Suppressor macrophage (primary cell): ENCODE measurements at regions not wholly inside any gene's neighbourhood (a gene's known extent, or its start where the extent isn't known, plus 50 kb on each side); places are given as distances from the start of the nearest gene placed in this dataset.
"Not testable (repeated sequence)": the region's sequence is repeated elsewhere in the genome, so short reads cannot be mapped to it uniquely, and the experiment has no call there.

ENCODE experiments used
- DNase-seq, 4 experiments: peaks; one replicate each; pipeline ENCODE4 v3.0.0-alpha.2; 2020 to 2022

DNA sequence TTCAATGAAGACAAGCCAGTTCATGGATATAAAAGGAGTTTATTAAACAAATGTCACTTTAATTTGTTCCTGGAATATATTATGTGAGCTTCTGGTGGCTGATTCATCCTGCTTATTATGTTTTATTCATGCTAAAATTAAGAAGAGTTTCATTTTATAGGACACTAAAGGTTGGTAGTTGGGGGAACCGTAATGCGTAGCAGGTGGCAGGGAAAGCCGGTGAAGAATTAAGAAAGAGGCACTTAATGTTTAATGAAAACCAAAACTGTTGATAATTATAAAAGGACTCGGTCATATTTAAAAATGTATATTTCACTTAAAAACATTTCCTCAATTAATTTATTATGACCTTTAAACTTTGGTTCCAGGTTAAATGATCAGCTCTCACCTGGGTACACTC lies 94.3 kb downstream of the XKR3 start:
- not testable (repeated sequence) for DNase-seq

DNA sequence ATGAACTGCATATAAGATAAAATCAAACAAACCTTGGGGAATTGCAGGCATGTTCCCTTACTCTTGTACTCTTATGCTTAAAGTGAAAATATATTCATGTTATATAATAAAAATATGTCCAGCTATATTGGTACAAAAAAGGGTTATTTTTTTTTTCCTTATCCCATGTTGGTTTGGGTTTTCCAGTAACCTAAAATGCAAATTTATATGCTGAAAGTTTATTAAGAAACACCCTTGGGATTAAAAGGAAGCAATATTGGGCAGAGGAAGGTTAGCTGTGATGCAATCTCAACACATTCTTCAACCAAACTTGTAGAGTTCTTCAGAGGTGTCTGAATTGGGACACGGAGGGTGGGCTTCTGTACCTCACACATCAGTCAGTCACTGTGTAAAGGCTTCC lies 97.7 kb downstream of the XKR3 start:
- DNase-seq, result not testable (repeated sequence)

DNA sequence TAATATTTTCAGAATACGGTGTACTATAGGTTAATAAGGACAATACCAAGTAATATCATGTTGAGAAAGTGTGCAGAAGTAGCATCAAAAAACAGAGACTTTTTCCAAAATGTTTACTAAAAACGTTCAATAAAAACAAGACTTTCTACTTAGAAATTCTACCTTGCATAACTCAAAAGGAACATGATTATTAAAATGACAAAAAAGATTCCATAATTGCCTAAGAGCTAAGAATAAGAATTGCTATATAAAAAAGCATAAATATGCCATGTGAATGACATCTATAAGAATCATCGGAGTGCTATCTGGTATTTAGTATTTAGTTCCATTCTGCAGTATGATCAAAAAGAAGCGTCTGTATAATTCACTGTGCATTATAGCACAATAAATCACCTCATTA lies 102.0 kb downstream of the XKR3 start:
- DNase-seq, result not testable (repeated sequence)

DNA sequence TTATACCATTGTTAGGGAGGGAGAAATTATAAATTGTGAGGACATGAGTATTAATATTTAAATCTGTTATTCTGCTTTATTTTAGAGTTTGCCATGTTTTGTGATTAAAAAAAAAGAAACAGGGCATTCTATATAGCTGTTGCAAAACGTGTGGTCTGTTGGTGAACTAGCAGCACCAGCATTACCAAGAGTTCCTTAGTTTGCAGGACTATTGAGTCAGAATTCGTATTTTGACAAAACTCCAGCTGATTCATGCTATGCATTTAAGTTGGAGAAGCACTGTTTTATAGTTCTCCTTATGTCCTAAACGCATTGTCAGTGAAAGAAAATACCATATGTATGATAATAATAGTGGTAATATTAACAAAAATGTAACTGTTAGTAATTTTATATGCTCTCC lies 102.6 kb downstream of the XKR3 start:
- DNase-seq, result peak; percentile 69 to 93 (median 81)

DNA sequence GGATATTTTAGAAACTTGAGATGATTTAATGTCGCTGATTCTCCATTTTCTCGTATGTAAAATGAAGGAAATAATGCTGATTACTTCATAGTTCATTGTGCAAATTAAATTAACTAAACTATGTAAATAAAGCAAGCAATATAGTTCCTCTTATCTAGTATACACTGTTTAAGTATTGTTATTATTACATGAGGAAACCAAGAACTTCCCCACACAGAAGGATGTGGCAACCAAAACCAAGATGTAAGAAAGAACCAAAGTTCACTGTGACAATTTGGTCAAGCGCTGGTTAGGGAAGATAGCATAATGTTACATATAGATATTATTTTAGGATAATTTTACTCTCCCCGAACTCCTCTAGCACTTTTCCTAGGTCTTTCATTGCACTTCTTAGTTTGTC lies 103.2 kb downstream of the XKR3 start:
- peak; percentile 57 to 88 (median 77) for DNase-seq

DNA sequence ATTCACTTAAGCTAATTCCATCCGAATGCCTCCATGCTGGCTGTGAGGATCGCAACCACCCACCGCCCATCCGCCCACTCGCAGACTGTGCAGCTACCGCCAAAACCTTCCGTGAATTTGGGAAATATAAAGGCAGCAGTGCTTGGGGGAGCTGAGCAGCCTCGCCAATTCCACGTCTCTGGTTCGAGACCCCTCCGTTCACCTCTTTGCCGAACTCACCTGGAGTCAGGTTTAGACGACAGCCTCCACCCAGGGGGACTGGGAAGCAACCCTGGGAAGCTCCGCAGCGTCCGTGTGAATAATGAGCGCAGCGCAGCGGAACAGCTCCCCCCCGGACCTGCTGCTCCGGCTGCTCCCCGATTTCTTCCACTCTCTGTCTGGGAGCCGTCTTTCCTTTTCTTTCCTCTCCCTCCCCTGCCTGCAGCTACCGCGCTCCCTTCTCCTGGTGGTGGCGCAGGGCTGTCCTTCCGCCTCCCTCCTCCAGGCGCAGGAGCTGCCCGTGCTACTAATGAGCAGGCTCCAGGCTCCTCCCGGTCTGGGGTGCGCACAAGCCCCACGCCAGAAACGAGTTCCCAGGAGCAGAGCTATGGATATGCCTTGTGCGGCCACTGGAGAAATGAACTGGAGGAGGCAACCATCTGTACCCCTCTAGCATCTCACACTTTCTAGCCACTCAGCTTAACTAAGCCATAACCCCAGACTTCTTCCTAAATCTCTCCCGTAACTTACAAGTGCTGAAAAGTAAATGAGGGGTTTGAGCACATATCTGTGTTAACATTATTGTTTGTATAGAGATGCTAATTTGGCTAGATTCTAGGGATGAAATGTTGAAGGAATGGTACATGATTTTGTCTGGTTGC lies 107.3 kb downstream of the XKR3 start:
- DNase-seq, result peak in 1 of 4 experiments; percentile 17

DNA sequence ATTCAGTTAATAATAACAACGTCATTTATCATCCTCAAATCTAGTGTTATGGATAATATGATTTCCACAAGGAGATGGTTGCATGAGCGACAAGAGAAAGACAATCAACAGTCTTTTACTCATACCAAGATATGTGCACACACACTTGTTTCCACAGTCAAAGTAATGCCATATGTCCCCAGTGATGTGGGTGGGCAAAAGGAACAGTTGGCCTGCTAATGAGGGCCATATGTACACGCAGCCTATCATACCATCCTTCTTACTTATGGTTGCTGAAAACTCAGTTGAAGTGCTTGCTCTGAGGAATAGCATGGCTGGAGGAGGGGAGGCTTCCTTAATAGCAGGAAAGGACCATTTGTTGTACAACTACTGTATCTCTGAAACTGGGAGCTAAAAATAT lies 110.6 kb downstream of the XKR3 start:
- DNase-seq, result not testable (repeated sequence)

DNA sequence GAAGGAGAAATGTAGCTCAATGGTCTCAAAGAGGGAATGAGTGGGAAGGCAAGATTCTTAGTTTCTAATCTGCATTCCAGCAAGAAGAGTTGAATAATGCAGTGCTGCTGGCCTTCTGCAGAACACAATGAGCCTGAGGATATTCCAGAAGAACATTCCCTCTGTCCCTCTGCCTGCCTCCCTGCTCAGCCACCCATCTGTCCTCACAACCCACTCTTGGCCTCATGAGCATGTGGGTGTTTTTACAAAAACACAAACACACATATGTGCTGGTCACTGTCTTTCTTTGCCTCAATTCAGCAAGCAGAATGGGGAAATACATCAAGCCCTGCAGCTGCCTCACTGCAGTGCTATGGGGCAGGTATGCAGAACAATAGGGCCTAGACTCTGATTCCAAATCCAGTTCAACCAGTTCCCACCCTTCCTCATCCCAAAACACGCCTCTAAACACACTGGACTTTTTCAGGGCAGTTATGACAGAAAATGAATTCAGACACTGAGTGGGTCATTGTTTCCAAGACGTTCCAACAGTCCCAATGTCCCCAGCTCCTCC lies 109.8 kb upstream of the CCT8L2 start:
- not testable (repeated sequence) for DNase-seq

DNA sequence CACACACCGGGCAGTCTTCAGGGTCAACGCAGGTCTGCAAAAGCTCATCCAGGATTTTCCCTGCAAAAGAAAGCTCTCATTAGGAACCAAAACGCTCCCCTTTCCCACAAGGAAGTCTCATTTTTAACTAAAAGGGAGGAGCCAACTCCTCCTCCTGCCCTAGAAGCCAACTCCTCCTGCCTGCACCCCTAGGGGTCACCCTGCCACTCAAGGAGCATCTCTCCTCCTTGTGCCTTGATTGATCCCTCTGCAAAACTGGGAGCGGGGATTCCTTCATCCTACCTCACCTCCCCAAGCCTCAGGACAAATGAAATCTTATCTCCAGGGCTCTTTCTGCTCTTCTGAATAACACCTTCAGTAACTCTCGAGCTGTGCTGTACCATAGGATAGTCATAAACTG lies 107.8 kb upstream of the CCT8L2 start:
- DNase-seq, result not testable (repeated sequence)

DNA sequence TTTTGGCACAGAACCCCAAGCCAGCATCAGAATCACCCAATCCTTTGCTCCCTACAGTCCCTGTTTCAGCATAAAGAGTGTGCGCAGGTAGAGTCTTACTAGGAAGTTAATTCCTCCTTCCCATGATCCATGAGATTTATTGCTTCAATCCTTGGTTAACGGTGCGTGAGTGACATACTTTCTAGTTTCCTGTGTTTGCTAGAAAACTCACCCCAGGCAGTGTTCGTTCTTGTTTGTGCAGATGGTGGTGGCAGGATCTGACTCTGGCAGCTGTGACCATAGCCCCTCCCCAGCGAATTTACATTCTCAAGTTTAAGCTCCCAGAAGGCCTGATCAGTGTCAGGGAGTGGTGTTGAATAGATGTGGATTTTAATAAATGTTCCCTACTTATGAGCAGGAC lies 106.7 kb upstream of the CCT8L2 start:
- no peak for DNase-seq

DNA sequence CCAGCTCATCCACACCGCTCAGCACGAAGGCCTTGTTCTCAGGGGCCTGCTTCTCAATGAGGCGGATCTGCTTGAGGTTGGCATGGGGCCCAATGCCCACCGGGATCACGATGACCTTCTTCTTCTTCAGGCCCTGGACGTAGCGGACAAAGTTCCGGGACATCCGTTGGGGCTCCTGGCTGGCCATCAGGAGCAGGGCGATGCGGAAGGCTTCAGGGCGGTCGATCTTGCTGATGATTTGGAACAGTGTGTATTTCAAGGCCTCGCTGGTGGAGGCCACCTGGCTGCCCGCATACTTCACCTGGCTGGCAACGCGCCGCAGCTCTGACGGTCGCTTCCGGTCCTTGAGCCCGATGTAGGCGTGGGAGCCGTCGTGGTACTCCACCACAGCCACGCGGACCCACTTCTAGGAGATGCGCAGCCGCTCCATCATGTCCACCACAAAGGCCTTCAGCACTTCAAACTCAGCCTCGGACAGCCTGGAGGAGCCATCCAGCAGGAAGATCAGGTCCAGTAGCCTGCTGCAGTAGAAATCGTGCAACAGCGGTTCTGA lies 105.0 kb upstream of the CCT8L2 start:
- not testable (repeated sequence) for DNase-seq

DNA sequence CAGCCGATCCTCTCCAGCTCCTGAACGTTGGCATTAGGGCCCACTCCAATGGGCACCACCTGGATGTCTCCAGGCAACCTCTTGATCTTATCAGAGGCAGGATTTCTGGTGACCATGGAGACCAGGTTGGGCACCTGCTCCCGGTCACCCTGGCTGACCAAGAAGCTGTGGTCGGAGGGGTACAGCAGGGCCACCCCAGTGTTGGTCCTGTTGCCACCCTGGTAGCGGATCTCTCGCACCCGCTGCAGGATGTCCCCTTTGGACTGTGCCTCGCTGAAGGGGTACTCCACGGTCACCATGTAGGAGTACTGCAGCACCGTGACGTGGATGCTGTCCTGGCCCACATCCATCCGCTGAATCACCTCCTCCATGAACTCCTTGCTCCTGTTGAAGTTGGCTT lies 104.3 kb upstream of the CCT8L2 start:
- not testable (repeated sequence) for DNase-seq

DNA sequence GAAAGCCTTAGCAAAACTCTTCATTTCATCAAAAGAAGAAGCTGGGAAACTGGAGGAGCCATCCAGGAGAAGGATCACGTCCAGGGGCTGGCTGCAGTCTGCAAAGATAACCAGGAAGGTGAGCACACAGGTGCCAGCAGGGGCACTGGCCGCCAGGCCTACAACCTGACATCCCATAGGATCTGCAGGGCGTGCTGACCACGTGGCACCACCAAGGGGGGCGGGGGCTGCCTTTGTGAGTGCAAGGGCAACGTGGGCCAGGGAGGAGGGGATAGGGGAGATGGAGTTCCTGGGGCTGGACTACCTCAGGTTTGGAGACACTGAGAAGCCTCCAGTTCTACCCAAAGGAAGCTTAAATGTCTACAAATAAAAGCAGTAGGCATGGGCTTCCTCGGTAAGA lies 102.7 kb upstream of the CCT8L2 start:
- no peak for DNase-seq

DNA sequence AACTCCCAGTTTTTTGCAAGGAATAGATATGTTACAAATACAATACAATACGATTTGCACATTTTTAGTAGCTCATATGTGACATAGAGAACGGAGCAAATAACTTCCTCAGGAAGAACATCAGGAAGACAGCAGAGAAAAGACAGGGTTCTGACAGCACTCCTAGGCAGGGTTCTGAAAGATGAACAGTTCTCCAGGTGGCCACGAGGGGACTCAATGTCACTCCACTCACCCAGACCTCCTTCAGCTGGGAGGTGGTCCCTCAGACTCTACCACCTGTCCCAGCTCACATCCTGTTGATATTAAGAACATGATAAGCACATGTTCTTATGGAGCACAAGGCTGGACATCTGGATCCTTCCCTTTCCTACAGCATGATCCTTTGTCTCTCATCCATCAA lies 101.1 kb upstream of the CCT8L2 start:
- DNase-seq, result not testable (repeated sequence)

DNA sequence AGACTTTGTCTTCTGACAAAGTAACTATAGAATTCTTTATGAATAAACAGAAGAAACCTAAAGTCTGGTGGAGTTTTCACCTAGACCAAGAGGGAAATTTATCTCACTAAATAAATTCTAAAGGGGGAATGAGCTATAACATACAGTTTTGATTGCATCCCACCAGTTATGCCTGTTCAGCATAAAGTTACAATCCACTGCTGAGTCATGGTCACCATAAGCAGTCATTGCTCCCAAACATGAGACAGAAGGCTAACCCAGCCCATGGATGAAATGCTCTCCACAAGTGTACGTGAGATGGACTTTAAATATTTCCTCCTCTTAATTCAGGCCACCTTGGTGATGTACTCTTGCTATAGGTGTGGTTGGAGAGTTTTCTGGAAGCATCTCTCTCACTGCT lies 96.7 kb upstream of the CCT8L2 start:
- not testable (repeated sequence) for DNase-seq

DNA sequence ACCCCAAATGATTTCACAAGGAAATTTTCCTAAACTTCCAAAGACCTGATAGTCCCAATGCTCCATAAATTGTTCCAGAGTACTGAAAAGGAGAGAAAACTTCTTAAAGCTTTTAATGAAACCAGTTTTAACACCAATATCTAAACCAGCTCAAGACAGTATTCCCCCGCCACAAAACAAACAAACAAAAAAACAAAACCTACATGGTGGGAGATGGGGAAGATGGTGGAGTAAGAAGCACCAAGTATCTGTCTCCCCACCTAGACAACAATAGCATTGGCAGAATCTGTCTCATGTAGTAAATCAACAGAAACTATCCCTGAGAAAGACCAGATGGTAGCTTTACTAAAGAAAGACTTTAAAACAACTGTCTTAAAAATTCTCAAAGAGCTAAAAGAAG lies 88.7 kb upstream of the CCT8L2 start:
- DNase-seq, result not testable (repeated sequence)

DNA sequence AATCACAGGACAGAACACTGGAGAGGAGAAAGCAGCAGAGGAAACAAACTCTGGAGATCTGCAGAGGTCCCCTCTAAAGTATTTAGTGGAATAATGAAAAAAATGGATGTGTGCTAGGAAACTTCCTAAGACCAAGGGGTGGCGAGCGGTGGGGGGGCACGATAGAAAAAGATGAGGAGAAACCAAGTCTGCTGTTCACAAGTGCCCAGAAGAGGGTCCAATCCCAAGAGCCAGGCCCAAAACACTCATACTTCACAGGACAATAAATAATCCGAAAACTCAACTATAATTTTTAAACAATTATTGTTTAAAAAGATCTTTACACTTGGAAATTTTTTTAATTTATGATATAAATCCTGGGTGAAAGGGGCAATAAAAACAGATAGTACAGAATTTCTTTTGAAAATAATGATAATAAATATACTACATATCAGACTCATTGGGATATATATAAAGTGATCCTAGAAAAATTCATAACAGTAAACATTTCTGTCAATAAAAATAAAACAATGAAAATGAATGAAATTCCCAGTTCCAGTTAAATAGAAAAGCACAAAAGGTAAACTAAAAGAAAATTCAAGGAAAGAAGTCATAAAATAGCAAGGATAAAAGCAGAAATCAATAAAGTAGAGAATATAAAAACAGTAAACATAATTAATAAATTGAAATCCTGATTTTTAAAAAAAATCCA lies 87.7 kb upstream of the CCT8L2 start:
- not testable (repeated sequence) for DNase-seq

DNA sequence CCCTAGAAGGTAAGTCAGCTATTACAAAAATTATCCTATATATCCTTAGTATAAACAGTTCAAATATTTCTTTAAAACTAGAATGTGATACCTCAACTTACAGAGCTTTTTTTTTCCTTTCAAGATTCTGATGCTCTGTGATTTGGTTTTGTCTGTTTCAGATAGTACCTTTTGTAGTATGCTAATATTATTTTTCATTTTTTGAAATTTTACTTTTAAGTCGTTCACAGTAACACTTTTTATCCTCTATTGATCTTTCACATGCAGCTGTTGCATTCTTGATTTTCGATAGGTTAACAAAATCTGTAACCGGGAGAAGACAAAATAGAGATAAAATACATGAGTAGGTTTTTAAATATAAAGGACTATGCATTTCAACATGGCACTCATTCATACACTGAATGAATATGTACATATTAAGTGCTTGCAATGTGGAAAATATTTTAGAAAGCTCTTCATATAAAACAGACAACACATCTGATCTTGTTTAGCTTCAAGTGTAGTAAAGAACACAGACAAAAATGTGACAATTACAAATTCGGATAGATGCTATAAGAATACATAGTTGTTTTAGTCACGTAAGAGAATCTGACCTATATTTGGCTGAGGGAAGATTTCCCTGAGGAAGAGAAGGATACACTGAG lies 86.7 kb upstream of the CCT8L2 start:
- DNase-seq, result not testable (repeated sequence)

DNA sequence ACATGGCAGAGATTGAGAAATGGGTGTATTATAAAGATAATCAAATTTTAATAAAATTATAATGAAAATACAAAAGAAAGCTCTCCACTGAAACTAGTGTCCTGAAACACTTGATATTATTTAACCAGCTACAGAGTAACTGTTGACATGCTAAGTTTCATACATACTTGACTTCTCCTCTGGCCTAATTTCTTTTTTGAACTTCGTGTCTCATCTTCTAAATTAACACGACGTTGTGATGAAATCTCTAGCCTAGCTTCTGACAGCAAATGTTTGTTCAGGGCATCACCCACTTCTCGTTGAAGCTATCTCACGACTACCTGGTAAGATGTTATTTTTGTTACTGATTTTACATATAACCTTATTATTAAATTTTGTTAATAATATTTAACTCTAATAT lies 80.8 kb upstream of the CCT8L2 start:
- not testable (repeated sequence) for DNase-seq

DNA sequence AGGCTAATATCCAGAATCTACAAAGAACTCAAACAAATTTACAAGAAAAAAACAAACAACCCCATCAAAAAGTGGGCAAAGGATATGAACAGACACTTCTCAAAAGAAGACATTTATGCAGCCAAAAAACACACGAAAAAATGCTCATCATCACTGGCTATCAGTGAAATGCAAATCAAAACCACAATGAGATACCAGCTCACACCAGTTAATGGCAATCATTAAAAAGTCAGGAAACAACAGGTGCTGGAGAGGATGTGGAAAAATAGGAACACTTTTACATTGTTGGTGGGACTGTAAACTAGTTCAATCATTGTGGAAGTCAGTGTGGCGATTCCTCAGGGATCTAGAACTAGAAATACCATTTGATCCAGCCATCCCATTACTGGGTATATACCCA lies 73.0 kb upstream of the CCT8L2 start:
- not testable (repeated sequence) for DNase-seq

DNA sequence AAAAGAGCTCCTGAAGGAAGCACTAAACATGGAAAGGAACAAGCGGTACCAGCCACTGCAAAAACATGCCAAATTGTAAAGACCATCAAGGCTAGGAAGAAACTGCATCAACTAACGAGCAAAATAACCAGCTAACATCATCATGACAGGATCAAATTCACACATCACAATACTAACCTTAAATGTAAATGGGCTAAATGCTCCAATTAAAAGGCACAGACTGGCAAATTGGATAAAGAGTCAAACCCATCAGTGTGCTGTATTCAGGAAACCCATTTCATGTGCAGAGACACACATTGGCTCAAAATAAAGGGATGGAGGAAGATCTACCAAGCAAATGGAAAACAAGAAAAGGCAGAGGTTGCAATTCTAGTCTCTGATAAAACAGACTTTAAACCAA lies 69.7 kb upstream of the CCT8L2 start:
- not testable (repeated sequence) for DNase-seq

DNA sequence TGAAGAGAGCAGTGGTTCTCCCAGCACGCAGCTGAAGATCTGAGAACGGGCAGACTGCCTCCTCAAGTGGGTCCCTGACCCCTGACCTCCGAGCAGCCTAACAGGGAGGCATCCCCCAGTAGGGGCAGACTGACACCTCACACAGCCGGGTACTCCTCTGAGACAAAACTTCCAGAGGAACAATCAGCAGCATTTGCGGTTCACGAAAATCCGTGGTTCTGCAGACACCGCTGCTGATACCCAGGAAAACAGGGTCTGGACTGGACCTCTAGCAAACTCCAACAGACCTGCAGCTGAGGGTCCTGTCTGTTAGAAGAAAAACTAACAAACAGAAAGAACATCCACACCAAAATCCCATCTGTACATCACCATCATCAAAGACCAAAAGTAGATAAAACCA lies 68.4 kb upstream of the CCT8L2 start:
- DNase-seq, result not testable (repeated sequence)

DNA sequence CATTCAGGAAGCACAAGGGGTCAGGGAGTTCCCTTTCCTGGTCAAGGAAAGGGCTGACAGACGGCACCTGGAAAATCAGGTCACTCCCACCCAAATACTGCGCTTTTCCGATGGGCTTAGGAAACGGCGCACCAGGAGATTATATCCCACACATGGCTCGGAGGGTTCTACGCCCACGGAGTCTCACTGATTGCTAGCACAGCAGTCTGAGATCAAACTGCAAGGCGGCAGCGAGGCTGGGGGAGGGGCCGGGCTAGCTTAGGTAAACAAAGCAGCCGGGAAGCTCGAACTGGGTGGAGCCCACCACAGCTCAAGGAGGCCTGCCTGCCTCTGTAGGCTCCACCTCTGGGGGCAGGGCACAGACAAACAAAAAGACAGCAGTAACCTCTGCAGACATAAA lies 68.0 kb upstream of the CCT8L2 start:
- DNase-seq, result not testable (repeated sequence)
